Smooth muscle cell (in vitro differentiated cells): ENCODE measurements at regions not wholly inside any gene's neighbourhood (a gene's known extent, or its start where the extent isn't known, plus 50 kb on each side); places are given as distances from the start of the nearest gene placed in this dataset.
A peak's percentile ranks its signal among the peaks of the same experiment; 100 is the strongest.

Experiments used
- DNase-seq: peaks from one replicate; lab custom pipeline; 2025; ENCODE audit not compliant: unreplicated experiment; lab: John Stamatoyannopoulos, UW
- H2AFZ ChIP-seq: fragments of 200-600 bp; sonication (generic); 2 replicates; pipeline ENCODE4 v1.6.0; 2016; ENCODE audit warnings: antibody characterized with exemption, low read depth, mild to moderate bottlenecking
- H3F3A ChIP-seq: fragments of 200-600 bp; sonication (generic); 2 replicates; pipeline ENCODE4 v1.6.0; 2017; ENCODE audit warnings: antibody characterized with exemption, low read depth
- H3K27ac ChIP-seq: fragments of 200-600 bp; sonication (generic); 2 replicates; pipeline ENCODE4 v1.5.1; 2016; ENCODE audit warnings: low read depth, mild to moderate bottlenecking
- H3K27me3 ChIP-seq: fragments of 200-600 bp; sonication (generic); 2 replicates; pipeline ENCODE4 v1.6.1; 2016; ENCODE audit warnings: low read depth, mild to moderate bottlenecking
- H3K36me3 ChIP-seq: fragments of 200-600 bp; sonication (generic); 2 replicates; pipeline ENCODE4 v1.5.1; 2016; ENCODE audit warnings: low read depth
- H3K4me1 ChIP-seq: fragments of 200-600 bp; sonication (generic); 2 replicates; pipeline ENCODE4 v1.5.1; 2016; ENCODE audit warnings: low read depth
- H3K4me2 ChIP-seq: fragments of 200-600 bp; sonication (generic); 2 replicates; pipeline ENCODE4 v1.6.0; 2016; ENCODE audit warnings: mild to moderate bottlenecking
- H3K4me3 ChIP-seq: fragments of 200-600 bp; sonication (generic); 2 replicates; pipeline ENCODE4 v1.5.1; 2016; ENCODE audit warnings: mild to moderate bottlenecking
- H3K79me2 ChIP-seq: fragments of 200-600 bp; sonication (generic); 2 replicates; pipeline ENCODE4 v1.6.0; 2016; ENCODE audit warnings: low read depth, mild to moderate bottlenecking
- H3K9ac ChIP-seq: fragments of 200-600 bp; sonication (generic); 2 replicates; pipeline ENCODE4 v1.6.0; 2016; ENCODE audit warnings: low read depth
- H3K9me3 ChIP-seq: fragments of 200-600 bp; sonication (generic); replicated peaks from 2 replicates; pipeline ENCODE4 v1.5.1; 2016; ENCODE audit warnings: low read depth
- H4K20me1 ChIP-seq: fragments of 200-600 bp; sonication (generic); 2 replicates; pipeline ENCODE4 v1.6.0; 2016; ENCODE audit warnings: low read depth
- CTCF ChIP-seq: fragments of 200-600 bp; sonication (generic); IDR thresholded peaks from 2 replicates; pipeline ENCODE4 v1.5.1; 2017; ENCODE audit warnings: borderline replicate concordance, mild to moderate bottlenecking, antibody characterized with exemption; ENCODE audit not compliant: insufficient read depth, poor library complexity, severe bottlenecking
- WGBS: methylation state at CpG from one replicate; pipeline ENCODE4 v1.1.7; 2016; ENCODE audit warnings: low lambda C conversion rate; 5-methylcytosine and 5-hydroxymethylcytosine counted together

GRCh38 chr2:117065912-117066311, 748.6 kb upstream of the DDX18 start:
- no peak for TF ChIP-seq CTCF
- WGBS: 58% methylated on average over 4 of the region's 4 CpGs
- H3K27ac ChIP-seq: peak overlapping the region; percentile 82
- H2AFZ ChIP-seq: no peak overlapping the region
- peak overlapping the region; percentile 65 for H3K4me2 ChIP-seq
- no peaks in the 10 kb centered on the region for H4K20me1 ChIP-seq
- no peaks in the 10 kb centered on the region for H3K4me1 ChIP-seq
- H3K9me3 ChIP-seq: no peaks in the 10 kb centered on the region
- peak overlapping the region; percentile 4 for H3K9ac ChIP-seq
- H3K36me3 ChIP-seq: no peaks in the 10 kb centered on the region
- no peaks in the 10 kb centered on the region for H3K27me3 ChIP-seq
- no peaks in the 10 kb centered on the region for H3K79me2 ChIP-seq
- DNase-seq: no peak
- H3F3A ChIP-seq: peaks cover 6% of the 10 kb centered on the region
- H3K4me3 ChIP-seq: peak overlapping the region; percentile 25

GRCh38 chr2:117067900-117068299, 746.6 kb upstream of the DDX18 start:
- Histone ChIP-seq H3F3A (peaks cover 6% of the 10 kb centered on the region), H3K79me2 (no peaks in the 10 kb centered on the region), H3K4me1 (no peaks in the 10 kb centered on the region), H3K4me2 (no peak overlapping the region), H3K4me3 (no peak overlapping the region), H3K9ac (no peak overlapping the region), H3K27me3 (no peaks in the 10 kb centered on the region), H3K36me3 (no peaks in the 10 kb centered on the region), H2AFZ (no peak overlapping the region), H3K9me3 (no peaks in the 10 kb centered on the region), H4K20me1 (no peaks in the 10 kb centered on the region), H3K27ac (no peak overlapping the region)
- DNase-seq: no peak
- no peak for TF ChIP-seq CTCF
- 95% methylated on average over 4 of the region's 4 CpGs for WGBS

GRCh38 chr2:117068371-117068770, 746.1 kb upstream of the DDX18 start:
- Histone ChIP-seq H3K4me1 (no peaks in the 10 kb centered on the region), H3K4me2 (no peak overlapping the region), H3K27ac (no peak overlapping the region), H3K79me2 (no peaks in the 10 kb centered on the region), H3K27me3 (no peaks in the 10 kb centered on the region), H3K9ac (no peak overlapping the region), H3K36me3 (no peaks in the 10 kb centered on the region), H3K9me3 (no peaks in the 10 kb centered on the region), H3F3A (peaks cover 6% of the 10 kb centered on the region), H3K4me3 (no peak overlapping the region), H2AFZ (no peak overlapping the region), H4K20me1 (no peaks in the 10 kb centered on the region)
- no peak for DNase-seq
- no peak for TF ChIP-seq CTCF
- WGBS: 59% methylated on average over 2 of the region's 2 CpGs

GRCh38 chr2:117071556-117072102, 742.9 kb upstream of the DDX18 start:
- H3F3A ChIP-seq: no peaks in the 10 kb centered on the region
- H3K4me3 ChIP-seq: no peak overlapping the region
- H3K4me1 ChIP-seq: no peaks in the 10 kb centered on the region
- H3K79me2 ChIP-seq: no peaks in the 10 kb centered on the region
- no peaks in the 10 kb centered on the region for H3K36me3 ChIP-seq
- WGBS: 99% methylated on average over 31 of the region's 31 CpGs
- no peak overlapping the region for H3K27ac ChIP-seq
- DNase-seq: no peak
- no peaks in the 10 kb centered on the region for H3K9me3 ChIP-seq
- no peak overlapping the region for H3K4me2 ChIP-seq
- H3K27me3 ChIP-seq: no peaks in the 10 kb centered on the region
- TF ChIP-seq CTCF: no peak
- no peak overlapping the region for H2AFZ ChIP-seq
- H3K9ac ChIP-seq: no peak overlapping the region
- H4K20me1 ChIP-seq: no peaks in the 10 kb centered on the region
